GM10266 (cell line): ENCODE measurements at regions not wholly inside any gene's neighbourhood (a gene's known extent, or its start where the extent isn't known, plus 50 kb on each side); places are given as distances from the start of the nearest gene placed in this dataset.
"Not testable (repeated sequence)": the region's sequence is repeated elsewhere in the genome, so short reads cannot be mapped to it uniquely, and the experiment has no call there.

Experiments
- DNase-seq: peaks from one replicate; pipeline ENCODE4 v3.0.0; 2012; ENCODE audit errors: extremely low spot score
- TF ChIP-seq, protein P1 (sequence below): IDR thresholded peaks from 2 replicates; pipeline ENCODE4 v1.5.1; 2012; ENCODE audit warnings: mild to moderate bottlenecking, low read depth; ENCODE audit not compliant: control insufficient read depth, insufficient read depth; ENCODE audit errors: missing control alignments

DNA sequence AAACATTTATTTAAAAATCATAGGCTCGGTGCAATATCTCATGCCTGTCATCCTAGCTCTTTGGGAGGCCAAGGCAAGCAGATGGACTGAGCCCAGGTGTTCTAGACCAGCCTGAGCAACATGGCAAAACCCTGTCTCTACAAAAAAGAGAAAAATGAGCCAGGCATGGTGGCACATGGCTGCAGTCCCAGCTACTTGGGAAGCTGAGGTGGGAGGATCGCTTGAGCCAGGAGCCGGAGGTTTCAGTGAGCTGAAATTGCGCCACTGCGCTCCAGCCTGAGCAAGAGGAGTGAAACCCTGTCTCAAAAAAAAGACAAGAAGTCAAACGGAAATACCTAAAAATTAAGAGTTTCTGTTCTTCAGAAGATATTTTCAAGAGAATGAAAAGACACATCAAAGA is 122.3 kb downstream of the RSL24D1 start:
- TF ChIP-seq, protein P1, sequence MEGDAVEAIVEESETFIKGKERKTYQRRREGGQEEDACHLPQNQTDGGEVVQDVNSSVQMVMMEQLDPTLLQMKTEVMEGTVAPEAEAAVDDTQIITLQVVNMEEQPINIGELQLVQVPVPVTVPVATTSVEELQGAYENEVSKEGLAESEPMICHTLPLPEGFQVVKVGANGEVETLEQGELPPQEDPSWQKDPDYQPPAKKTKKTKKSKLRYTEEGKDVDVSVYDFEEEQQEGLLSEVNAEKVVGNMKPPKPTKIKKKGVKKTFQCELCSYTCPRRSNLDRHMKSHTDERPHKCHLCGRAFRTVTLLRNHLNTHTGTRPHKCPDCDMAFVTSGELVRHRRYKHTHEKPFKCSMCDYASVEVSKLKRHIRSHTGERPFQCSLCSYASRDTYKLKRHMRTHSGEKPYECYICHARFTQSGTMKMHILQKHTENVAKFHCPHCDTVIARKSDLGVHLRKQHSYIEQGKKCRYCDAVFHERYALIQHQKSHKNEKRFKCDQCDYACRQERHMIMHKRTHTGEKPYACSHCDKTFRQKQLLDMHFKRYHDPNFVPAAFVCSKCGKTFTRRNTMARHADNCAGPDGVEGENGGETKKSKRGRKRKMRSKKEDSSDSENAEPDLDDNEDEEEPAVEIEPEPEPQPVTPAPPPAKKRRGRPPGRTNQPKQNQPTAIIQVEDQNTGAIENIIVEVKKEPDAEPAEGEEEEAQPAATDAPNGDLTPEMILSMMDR: no peak
- no peak for DNase-seq

DNA sequence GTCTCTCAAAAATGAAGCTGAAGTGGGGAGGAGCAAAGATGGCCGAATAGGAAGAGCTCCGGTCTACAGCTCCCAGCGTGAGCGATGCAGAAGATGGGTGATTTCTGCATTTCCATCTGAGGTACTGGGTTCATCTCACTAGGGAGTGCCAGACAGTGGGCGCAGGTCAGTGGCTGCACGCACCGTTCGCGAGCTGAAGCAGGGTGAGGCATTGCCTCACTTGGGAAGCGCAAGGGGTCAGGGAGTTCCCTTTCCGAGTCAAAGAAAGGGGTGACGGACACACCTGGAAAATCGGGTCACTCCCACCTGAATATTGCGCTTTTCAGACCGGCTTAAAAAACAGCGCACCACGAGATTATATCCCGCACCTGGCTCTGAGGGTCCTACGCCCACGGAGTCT is 132.8 kb downstream of the RSL24D1 start:
- DNase-seq: not testable (repeated sequence)

DNA sequence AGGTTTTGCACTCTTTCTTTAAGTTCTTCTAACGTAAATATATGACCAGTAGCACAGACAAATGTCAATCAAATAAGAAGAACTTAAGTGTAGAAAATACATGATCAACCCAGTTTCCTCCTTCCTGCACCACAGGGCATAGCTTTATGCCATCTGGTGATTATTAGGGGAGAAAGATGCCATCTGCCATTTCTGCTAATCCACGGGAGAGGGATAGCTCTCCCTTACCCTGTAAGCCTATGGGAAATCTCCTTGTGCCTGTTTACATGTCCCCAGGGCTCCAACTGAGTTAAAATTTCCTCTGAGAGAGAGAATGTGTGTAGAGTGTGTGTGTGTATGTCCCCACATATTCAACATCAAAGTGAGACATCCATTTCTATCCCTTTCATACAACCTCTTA is 135.9 kb downstream of the RSL24D1 start:
- no peak for DNase-seq
- TF ChIP-seq, protein P1: no peak

DNA sequence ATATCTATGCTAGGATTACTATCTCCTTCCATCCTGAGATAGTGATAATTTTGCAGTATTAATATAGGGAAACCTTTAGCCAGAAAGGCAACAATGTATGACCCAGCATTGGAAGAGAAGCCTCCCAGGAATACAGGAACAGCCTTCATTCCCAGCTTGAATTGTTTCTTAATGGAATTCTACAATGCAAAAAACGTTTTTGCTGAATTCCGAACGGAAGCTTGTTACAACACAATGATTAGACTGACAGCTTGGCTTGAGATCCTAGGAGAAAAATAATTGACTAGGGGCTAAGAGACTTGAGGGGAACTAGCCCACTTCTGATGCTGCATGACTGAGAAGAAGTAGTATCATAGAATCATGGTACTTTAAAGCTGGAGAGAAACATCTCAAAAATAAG is 140.2 kb downstream of the RSL24D1 start:
- DNase-seq: no peak
- TF ChIP-seq, protein P1: no peak

DNA sequence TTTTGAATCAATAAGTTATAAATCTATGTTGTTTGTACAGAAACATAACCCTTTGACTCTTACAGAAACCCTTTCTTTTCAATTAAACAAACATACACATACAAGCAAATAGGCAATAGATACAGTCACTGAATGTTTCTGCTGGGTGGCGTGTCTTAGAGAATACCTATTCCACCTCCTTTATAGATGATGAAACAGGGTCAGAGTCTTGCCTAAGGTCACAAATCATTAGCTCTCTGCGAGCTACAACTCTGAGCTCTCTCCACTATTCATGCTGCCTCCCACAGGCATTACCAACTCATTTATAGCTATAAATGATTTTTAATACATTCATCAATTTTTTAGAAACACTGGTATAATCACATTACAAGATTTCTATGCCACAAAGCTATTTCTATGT is 152.6 kb downstream of the RSL24D1 start:
- no peak for DNase-seq
- TF ChIP-seq, protein P1: no peak

DNA sequence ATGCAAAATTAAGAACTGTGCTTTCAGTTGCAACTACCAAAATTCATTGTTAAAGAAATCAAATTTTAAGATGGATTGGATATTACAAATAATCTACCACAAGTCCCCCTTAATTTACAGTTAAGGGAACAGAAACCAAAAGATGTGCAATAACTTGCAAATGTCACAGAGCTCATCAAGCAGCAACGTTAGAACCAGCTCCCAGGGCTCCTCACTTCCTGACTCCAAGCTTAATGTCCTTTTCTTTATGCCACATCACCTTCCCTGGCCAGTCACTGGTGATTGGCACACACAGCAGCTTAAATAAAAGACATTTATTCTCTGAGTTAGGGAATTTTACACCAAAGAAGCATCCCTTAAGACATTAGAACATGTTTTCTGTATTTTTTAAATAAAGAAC is 159.7 kb downstream of the RSL24D1 start:
- TF ChIP-seq, protein P1: no peak
- DNase-seq: no peak

DNA sequence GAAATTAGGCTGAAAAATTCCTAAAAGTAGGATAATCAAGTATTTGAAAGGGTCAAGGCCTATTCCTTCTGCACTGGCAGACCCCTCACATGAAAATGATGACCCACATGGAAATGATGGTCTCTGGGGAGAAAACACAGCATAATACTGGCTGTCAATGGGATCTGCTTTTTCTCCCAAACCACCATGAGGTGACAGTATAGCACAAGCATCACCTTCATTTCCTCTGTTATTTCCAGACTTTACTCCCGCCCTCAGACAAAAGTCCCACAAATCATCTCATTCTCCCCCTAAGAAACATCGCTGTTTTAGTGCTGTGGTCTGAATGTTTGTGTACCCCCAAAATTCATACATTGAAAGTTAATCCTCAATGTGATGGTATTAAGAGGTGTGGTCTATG is 161.0 kb downstream of the RSL24D1 start:
- no peak for DNase-seq
- TF ChIP-seq, protein P1: no peak

DNA sequence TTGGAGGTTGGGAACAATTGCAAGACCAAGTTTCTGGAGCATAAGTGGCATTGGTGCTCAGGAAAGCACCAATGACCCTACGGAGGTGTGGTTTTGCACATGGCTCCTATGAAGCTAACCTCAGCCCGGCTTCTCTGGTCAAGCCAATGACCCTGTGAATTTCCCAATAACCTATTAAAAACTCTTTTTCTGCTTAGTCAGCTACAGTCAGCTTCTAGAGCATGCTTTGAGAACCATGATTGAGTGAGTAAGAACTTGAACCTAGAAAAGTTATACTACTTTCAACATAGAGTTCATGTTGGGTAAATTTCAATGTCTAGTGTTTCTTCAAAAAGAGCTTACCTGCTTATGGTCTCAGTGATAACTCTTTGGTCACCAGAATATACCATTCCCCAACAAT is 163.2 kb downstream of the RSL24D1 start:
- TF ChIP-seq, protein P1: no peak
- DNase-seq: no peak
